GM18511 (cell line): ENCODE measurements at regions not wholly inside any gene's neighbourhood (a gene's known extent, or its start where the extent isn't known, plus 50 kb on each side); places are given as distances from the start of the nearest gene placed in this dataset.
"Not testable (repeated sequence)": the region's sequence is repeated elsewhere in the genome, so short reads cannot be mapped to it uniquely, and the experiment has no call there.

Experiments
- ATAC-seq: cut with Tn5 transposase; IDR thresholded peaks from one replicate; pipeline ENCODE4 v1.9.1; 2021; ENCODE audit warnings: mild to moderate bottlenecking, moderate library complexity; ENCODE audit not compliant: unreplicated experiment

GRCh38 chr2:194345347-194345746 is 1311.7 kb upstream of the SLC39A10 start:
- no peak for ATAC-seq

- ATAC-seq = no peak
Measured at GRCh38 chr2:194343167-194343566, 1313.9 kb upstream of the SLC39A10 start.

GRCh38 chr2:194332799-194333490 is 1324.1 kb upstream of the SLC39A10 start:
- ATAC-seq = no peak

GRCh38 chr2:194328456-194328855 is 1328.6 kb upstream of the SLC39A10 start:
- ATAC-seq = no peak

- ATAC-seq = no peak
Measured at GRCh38 chr2:194327196-194327888, 1329.7 kb upstream of the SLC39A10 start.

- no peak for ATAC-seq
Measured at GRCh38 chr2:194323740-194324139, 1333.3 kb upstream of the SLC39A10 start.

GRCh38 chr2:194320520-194320919 is 1336.5 kb upstream of the SLC39A10 start:
- no peak for ATAC-seq

- ATAC-seq = peak; percentile 78
Measured at GRCh38 chr2:194319222-194319992, 1337.6 kb upstream of the SLC39A10 start.

GRCh38 chr2:194314042-194314441 is 1343.0 kb upstream of the SLC39A10 start:
- no peak for ATAC-seq

GRCh38 chr2:194304191-194304590 is 1352.8 kb upstream of the SLC39A10 start:
- no peak for ATAC-seq

- ATAC-seq = no peak
Measured at GRCh38 chr2:194301946-194302345, 1355.1 kb upstream of the SLC39A10 start.

- ATAC-seq = no peak
Measured at GRCh38 chr2:194294156-194294555, 1362.9 kb upstream of the SLC39A10 start.

- no peak for ATAC-seq
Measured at GRCh38 chr2:194291104-194291503, 1365.9 kb upstream of the SLC39A10 start.

- ATAC-seq = no peak
Measured at GRCh38 chr2:194289712-194290346, 1367.2 kb upstream of the SLC39A10 start.

- not testable (repeated sequence) for ATAC-seq
Measured at GRCh38 chr2:194276667-194277066, 1380.4 kb upstream of the SLC39A10 start.

- ATAC-seq = no peak
Measured at GRCh38 chr2:194271293-194271961, 1385.6 kb upstream of the SLC39A10 start.

GRCh38 chr2:194270648-194271047 is 1386.4 kb upstream of the SLC39A10 start:
- no peak for ATAC-seq

- no peak for ATAC-seq
Measured at GRCh38 chr2:194264586-194264985, 1392.4 kb upstream of the SLC39A10 start.

GRCh38 chr2:194260185-194260584 is 1396.8 kb upstream of the SLC39A10 start:
- ATAC-seq = no peak

- no peak for ATAC-seq
Measured at GRCh38 chr2:194257095-194257494, 1399.9 kb upstream of the SLC39A10 start.
